ENCODE measurements at regions not wholly inside any gene's neighbourhood (a gene's known extent, or its start where the extent isn't known, plus 50 kb on each side); places are given as distances from the start of the nearest gene placed in this dataset.
A peak's percentile ranks its signal among the peaks of the same experiment; 100 is the strongest.

DNA sequence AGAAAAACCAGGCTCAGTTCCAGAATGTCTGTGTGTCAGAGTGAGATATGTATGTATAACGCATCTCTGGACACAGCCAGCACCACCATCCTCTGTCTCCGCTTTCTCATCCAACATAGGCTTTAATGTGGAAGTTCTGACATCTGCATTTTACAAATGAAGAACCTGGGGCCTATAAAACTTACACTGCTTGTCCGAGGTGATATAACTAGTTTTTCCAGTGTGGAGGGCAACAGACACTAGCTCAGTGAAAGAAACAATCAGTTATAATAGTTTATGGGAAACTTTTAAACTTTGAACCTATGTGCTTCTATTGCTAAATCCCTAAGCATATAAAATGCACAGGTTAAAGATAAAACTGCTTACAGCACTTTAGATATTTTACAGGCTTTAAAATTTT lies 208.7 kb downstream of the CRPPA start:
- peak; percentile 2 for DNase-seq

GRCh38 chr7:16212032-16212431 lies 209.3 kb downstream of the CRPPA start:
- no peak for DNase-seq

GRCh38 chr7:16211402-16211925 lies 209.9 kb downstream of the CRPPA start:
- no peak for DNase-seq

DNA sequence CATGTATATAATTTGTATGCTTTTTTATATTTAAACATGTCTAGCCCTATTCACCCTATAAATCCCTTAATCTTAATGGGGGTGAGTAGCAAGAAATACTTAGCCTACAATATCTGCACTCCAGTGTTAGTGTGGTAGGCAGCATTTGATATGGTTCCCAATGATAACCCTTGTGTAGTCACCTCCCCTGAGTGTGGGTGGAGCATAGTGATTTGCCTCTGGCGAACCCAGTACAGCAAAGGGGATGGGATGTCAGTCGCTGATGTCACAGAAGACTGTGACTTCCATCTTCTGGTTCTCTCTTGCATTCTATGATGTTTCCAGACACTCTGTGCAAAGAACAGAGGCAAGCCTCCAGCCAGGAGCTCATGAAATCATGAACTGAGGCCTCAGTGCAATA lies 211.2 kb downstream of the CRPPA start:
- DNase-seq: no peak

DNA sequence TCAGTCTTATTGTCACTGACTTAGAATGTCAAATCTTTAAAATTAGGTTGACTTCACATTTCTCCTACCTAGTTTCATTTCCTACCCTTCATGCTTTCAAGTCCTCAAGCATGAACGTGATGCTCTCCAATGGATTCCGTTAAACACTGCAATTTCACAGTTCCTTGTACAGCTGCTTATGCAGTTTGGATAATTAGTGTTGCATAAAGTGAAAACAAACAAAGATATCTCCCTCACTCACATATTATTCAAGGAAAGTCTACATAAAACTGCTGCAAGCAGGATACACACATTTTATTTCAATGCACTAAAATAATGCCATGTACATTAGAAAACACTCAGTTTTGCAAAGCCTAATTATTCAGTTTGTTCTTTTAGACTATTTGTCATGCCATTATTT lies 214.0 kb downstream of the CRPPA start:
- DNase-seq: no peak

- DNase-seq: no peak
Measured at GRCh38 chr7:16205466-16205865, 215.9 kb downstream of the CRPPA start.

GRCh38 chr7:16204953-16205352 lies 216.4 kb downstream of the CRPPA start:
- no peak for DNase-seq

- no peak for DNase-seq
Measured at GRCh38 chr7:16203065-16203464, 218.3 kb downstream of the CRPPA start.

- no peak for DNase-seq
Measured at GRCh38 chr7:16202303-16202702, 219.0 kb downstream of the CRPPA start.

- DNase-seq: no peak
Measured at GRCh38 chr7:16200591-16200990, 220.7 kb downstream of the CRPPA start.

DNA sequence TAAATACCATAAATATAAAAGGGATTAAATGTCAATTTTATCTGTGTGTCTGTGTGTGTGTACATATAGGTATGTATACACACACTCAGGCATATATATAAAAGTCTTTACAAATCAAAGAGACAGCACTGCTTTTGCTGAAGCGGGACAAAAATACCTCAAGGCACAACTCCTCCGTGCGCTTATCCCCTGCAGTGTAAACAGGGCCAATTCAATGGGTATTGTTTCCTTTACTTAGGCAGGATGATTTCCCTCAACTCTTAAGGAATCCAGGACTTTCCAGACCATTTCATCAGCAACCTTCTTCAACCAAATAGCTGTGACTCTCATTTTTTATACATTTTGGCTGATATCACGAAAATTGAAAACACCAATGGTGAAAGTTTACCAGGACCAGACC lies 227.7 kb downstream of the CRPPA start:
- no peak for DNase-seq

DNA sequence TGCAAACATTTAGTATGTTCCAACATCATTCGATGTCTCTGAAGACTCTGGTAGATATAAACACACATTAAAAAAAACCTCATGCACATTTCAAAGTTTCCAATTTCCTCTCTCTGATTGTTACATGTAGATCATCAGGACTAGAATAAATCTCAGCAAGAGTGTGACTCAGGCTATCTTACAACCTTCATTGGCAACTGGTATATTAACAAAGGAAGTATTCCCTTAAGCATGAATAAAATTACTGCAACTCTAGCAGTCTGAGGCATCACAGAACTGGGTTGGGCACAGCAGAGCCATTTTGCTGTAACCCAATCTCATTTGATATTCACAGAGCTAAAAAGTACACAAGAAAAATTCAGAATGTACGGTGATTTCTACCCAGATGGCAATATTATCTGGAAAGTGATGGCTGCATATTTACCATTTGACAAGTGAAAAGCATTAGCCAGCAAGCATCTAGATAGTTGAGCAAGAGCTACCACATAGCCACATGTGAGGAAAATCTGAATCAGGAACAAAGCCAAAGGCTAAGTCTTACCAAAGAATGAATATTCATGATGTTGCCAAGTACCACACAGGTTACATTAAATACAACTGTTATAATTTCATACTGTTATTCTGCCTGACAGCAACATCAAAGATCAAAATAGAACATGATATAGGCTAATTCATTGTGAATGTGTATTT lies 232.2 kb downstream of the CRPPA start:
- DNase-seq: peak; percentile 68

DNA sequence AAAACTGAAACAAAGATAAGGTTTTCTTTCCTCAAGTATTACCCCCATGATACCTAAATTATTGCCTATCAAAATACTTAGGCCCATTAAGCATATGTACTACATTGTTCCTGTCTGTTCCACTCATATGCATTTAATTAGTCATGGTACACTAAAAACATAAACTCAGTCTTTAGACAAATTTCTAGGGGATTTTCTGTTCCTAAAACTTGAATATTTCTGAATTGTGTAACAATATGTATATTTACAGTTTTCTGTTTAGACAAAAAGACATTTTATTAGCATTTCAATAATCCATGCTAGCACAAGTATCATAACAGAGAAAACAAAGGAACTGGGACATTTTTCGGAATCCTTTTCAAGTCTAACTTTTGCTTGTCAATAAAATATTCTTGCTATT lies 234.2 kb downstream of the CRPPA start:
- DNase-seq: peak; percentile 20

DNA sequence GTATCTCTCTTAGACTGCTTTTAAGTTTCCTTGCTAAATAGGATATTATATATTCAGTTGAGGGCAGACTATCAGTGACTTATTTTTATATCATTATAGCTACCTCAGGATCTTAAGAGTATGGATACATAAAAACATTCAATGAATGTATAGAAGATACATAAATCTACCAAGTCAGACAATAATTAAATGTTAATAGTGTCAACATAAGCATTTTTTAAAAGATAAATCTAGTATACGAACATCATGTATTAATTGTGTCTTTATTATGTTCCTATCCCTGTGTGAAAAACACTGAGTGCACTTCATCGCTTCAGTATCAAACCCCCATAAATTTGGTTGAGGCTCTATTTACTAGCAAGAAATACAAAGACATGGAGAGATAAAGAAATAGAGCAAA lies 242.8 kb downstream of the CRPPA start:
- no peak for DNase-seq

DNA sequence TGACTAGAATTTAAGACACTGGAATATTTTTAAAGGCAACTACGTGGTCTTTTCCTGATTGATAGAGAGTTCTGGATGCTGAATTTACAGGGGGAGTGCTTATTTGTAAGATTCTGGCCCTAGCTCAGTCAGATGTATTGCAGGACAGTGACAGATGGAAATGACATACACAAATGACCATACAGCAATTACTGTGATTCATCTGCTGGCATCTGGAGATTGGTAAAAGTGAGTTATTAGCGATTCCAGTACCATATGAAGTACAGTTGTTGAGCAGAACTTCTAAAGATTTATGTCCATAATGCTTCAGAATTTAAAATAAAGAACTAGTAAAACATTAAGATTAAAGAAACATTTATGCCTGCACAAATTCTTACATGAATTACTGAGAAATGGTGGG lies 243.2 kb downstream of the CRPPA start:
- DNase-seq: peak; percentile 6

GRCh38 chr7:16174253-16174652 lies 247.1 kb downstream of the CRPPA start:
- DNase-seq: no peak

DNA sequence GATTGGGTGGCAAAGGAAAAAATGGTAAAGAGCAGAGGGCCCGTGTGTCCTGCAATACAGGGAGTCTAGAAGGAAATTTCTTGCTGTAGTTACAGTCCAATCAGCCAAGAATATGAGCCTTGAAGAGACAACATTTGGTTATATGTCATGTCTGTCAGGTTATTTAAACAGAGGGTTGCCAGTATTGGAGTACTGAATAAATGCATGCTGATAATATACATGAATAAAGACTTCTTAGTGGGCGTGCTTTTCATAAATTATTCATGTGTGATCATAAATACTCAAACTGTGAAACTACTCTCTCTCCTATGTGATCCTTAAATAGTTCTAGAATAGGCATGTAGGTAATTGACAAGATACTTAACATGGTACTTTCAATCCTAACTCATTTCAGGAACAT lies 249.0 kb downstream of the CRPPA start:
- no peak for DNase-seq

DNA sequence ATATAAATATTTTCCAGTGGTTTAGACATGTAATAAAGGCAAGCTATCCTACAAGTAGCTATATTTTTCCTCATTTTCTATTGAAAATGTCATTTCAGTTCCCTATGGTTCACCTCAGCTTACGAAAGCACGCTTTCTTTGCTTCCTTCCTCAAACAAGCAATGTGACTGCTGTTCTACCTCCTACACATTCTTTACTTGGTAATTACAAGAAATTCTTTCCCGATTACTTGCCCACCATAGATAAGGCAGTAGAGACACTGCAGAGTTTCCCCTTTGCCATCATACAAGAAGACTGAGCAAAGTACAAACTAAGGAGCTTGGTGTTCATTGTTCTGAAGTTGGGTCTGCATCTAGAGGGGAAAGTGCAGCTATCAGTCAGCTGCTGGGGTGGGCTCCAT lies 249.4 kb downstream of the CRPPA start:
- DNase-seq: no peak

- DNase-seq: no peak
Measured at GRCh38 chr7:16170671-16171070, 250.7 kb downstream of the CRPPA start.

DNA sequence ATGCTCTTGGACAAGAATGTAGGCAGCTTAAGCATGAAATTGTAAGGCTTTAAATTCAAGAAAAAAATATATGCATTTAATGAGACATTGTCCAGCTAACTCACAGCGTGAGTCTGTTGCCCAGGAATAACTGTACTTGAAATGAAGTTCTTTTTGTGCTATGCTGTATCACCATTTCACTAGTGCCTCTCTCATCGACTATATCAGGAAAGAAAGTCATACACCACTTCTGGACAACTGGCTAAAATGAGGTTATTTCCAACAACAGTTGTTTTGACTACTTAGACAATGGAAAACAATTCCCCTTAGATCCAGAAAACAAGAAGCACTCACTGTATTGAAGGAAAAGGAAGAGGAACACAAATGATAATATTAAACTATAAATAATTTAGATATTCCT lies 251.8 kb downstream of the CRPPA start:
- no peak for DNase-seq

- no peak for DNase-seq
Measured at GRCh38 chr7:16167526-16167925, 253.8 kb downstream of the CRPPA start.

GRCh38 chr7:16144361-16144760 lies 277.0 kb downstream of the CRPPA start:
- no peak for DNase-seq

GRCh38 chr7:16137944-16138343 lies 283.4 kb downstream of the CRPPA start:
- DNase-seq: no peak

DNA sequence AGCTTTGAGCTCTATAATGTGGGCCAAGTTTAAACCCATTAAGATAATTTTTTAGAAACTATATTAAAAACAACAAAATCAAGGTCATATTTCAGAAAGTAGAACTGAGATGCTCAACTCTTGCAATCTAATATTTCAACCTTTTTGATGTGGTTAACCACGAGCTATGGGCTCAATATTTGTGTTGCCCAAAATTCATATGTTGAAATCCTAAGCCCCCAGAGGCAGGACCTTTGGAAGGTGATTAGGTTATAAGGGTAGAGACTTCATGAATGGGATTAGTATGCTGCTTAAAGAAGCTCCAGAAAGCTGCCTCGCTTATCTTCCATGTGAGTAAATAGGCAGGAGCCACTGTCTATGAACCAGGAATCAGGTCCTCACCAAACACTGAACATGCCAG lies 284.4 kb downstream of the CRPPA start:
- peak; percentile 10 for DNase-seq

DNA sequence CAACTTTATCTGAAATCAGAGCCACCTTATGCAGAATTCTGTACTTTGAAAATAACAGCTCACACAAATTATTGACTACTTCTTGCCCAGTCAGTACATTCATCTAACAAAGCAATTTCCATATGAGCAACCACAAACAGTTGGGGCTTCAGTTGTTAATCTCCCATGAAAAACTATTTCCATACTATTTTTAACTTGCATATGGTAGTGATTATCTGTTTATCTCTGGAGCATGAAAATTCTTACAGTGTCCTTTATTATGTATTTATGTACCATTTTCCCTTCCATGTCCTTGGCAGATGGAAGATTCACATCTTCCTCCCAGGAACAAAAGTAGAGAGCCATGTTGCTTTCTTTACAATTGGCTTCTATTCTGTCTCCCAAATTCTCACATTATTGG lies 285.7 kb downstream of the CRPPA start:
- DNase-seq: peak; percentile 78

All from fibroblast of upper back skin (primary cell).